CD4-positive, alpha-beta T cell (primary cell): ENCODE measurements at regions not wholly inside any gene's neighbourhood (a gene's known extent, or its start where the extent isn't known, plus 50 kb on each side); places are given as distances from the start of the nearest gene placed in this dataset.

Source experiments
- ATAC-seq: fragments of 200-7000 bp; cut with Tn5 transposase; one replicate; pipeline ENCODE4 v1.10.0; 2022; ENCODE audit warnings: mild to moderate bottlenecking; ENCODE audit not compliant: poor library complexity
- CTCF ChIA-PET: fragments of 350-600 bp; sonication (Branson Sonifier 250); formaldehyde crosslinking; loops from one replicate; lab custom pipeline; 2021; ENCODE audit warnings: antibody characterized with exemption, inconsistent platforms; lab: Charles Lee
- POLR2A ChIA-PET: fragments of 350-600 bp; sonication (Branson Sonifier 250); formaldehyde crosslinking; loops from one replicate; lab custom pipeline; 2021; ENCODE audit warnings: antibody characterized with exemption, inconsistent platforms; lab: Charles Lee
- DNase-seq, 14 experiments: peaks; one replicate each; pipeline ENCODE4 v3.0.0-alpha.2; 2013 to 2020; ENCODE audit warnings: mixed read lengths in 2 of 14
- H3K27ac ChIP-seq, 2 donors: one replicate each; pipeline versions ENCODE4 v1.5.1 to v1.7.0; 2013; ENCODE audit warnings: low read length in 2 of 2, low read depth in 1 of 2, mild to moderate bottlenecking in 1 of 2
- H3K27me3 ChIP-seq, 2 experiments: 1 replicate in 1 of 2; 2 replicates in 1 of 2; pipeline versions ENCODE4 v1.6.1 to v1.7.0; 2013; ENCODE audit warnings: low read length in 2 of 2, control low read depth in 1 of 2, mild to moderate bottlenecking in 1 of 2, moderate library complexity in 1 of 2; ENCODE audit not compliant: insufficient read depth in 2 of 2, control insufficient read depth in 1 of 2
- H3K36me3 ChIP-seq: one replicate; pipeline ENCODE4 v1.6.1; 2013; ENCODE audit warnings: low read length, control low read depth; ENCODE audit not compliant: insufficient read depth
- H3K4me1 ChIP-seq: one replicate; pipeline ENCODE4 v1.6.1; 2013; ENCODE audit warnings: low read length, control low read depth; ENCODE audit not compliant: insufficient read depth
- H3K4me3 ChIP-seq: one replicate; pipeline ENCODE4 v1.5.1; 2013; ENCODE audit warnings: mild to moderate bottlenecking, low read length, moderate library complexity
- H3K9me3 ChIP-seq, 2 experiments: 1 replicate in 1 of 2; 2 replicates in 1 of 2; pipeline versions ENCODE4 v1.6.1 to v1.7.0; 2013; ENCODE audit warnings: low read length in 2 of 2, mild to moderate bottlenecking in 2 of 2, control low read depth in 1 of 2, moderate library complexity in 1 of 2; ENCODE audit not compliant: control insufficient read depth in 1 of 2, insufficient read depth in 1 of 2
- H3K27ac Mint-ChIP-seq: one replicate; pipeline ENCODE4 v1.8.0; 2020; ENCODE audit warnings: mixed read lengths
- H3K27me3 Mint-ChIP-seq: one replicate; pipeline ENCODE4 v1.8.0; 2021; ENCODE audit warnings: mixed read lengths
- H3K36me3 Mint-ChIP-seq: one replicate; pipeline ENCODE4 v1.8.0; 2021; ENCODE audit warnings: low read depth, mixed read lengths
- H3K4me1 Mint-ChIP-seq: one replicate; pipeline ENCODE4 v1.8.0; 2021; ENCODE audit warnings: low read depth, mixed read lengths
- H3K4me3 Mint-ChIP-seq: one replicate; pipeline ENCODE4 v1.8.0; 2020; ENCODE audit warnings: mild to moderate bottlenecking, mixed read lengths
- H3K9me3 Mint-ChIP-seq: one replicate; pipeline ENCODE4 v1.8.0; 2020; ENCODE audit warnings: mixed read lengths
- intact Hi-C, 2 experiments: fragments of 100-400 bp; cut with DNase I in 1 of 2; cut with micrococcal nuclease in 1 of 2; formaldehyde crosslinking; loops; one replicate each; pipeline versions ENCODE4 v1.15.1 to v1.9.0; 2023 to 2025; cut with DNase I, micrococcal nuclease
- TF ChIP-seq, protein P1 (sequence below): fragments of 200-600 bp; IDR thresholded peaks from one replicate; pipeline ENCODE4 v1.8.0; 2022; ENCODE audit warnings: antibody characterized with exemption, mild to moderate bottlenecking

DNA sequence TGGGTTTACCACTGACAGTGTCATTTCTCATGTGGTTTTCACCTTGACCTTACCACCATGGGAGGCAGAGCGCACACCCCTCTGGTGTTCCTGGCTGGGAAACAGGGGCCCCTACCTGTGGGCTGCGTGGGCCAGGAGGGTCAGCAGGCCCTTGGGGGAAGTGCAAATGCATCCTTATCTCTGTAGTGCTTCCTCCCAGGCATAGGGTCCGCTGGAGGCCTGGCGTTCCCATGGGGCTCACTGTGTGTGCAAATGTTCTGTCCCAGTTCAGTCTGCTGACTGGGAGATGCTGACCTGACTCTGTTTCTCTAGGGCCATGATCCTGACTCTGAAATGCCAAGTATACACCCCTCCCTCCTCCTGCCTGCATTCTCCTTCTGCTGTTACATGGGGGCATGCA is 81.3 kb downstream of the SLC25A47 start:
- intact Hi-C loops = no loop called here
- DNase-seq = no peak
- ChIA-PET CTCF (no interaction called here), POLR2A (no interaction called here)
- no peaks in the 10 kb centered on the region for H3K27me3 Mint-ChIP-seq
- H3K9me3 Mint-ChIP-seq = no peaks in the 10 kb centered on the region
- H3K36me3 ChIP-seq = no peaks in the 10 kb centered on the region
- no peak overlapping the region for H3K4me3 ChIP-seq
- H3K36me3 Mint-ChIP-seq = no peaks in the 10 kb centered on the region
- peaks cover 42% of the 10 kb centered on the region for H3K4me1 Mint-ChIP-seq
- peaks cover 44% of the 10 kb centered on the region for H3K4me1 ChIP-seq
- no peaks in the 10 kb centered on the region for H3K9me3 ChIP-seq
- TF ChIP-seq, protein P1, sequence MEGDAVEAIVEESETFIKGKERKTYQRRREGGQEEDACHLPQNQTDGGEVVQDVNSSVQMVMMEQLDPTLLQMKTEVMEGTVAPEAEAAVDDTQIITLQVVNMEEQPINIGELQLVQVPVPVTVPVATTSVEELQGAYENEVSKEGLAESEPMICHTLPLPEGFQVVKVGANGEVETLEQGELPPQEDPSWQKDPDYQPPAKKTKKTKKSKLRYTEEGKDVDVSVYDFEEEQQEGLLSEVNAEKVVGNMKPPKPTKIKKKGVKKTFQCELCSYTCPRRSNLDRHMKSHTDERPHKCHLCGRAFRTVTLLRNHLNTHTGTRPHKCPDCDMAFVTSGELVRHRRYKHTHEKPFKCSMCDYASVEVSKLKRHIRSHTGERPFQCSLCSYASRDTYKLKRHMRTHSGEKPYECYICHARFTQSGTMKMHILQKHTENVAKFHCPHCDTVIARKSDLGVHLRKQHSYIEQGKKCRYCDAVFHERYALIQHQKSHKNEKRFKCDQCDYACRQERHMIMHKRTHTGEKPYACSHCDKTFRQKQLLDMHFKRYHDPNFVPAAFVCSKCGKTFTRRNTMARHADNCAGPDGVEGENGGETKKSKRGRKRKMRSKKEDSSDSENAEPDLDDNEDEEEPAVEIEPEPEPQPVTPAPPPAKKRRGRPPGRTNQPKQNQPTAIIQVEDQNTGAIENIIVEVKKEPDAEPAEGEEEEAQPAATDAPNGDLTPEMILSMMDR = no peak
- H3K4me3 Mint-ChIP-seq = no peak overlapping the region
- no peak for ATAC-seq
- no peak overlapping the region for H3K27ac Mint-ChIP-seq
- no peaks in the 10 kb centered on the region for H3K27me3 ChIP-seq
- H3K27ac ChIP-seq = no peak overlapping the region

DNA sequence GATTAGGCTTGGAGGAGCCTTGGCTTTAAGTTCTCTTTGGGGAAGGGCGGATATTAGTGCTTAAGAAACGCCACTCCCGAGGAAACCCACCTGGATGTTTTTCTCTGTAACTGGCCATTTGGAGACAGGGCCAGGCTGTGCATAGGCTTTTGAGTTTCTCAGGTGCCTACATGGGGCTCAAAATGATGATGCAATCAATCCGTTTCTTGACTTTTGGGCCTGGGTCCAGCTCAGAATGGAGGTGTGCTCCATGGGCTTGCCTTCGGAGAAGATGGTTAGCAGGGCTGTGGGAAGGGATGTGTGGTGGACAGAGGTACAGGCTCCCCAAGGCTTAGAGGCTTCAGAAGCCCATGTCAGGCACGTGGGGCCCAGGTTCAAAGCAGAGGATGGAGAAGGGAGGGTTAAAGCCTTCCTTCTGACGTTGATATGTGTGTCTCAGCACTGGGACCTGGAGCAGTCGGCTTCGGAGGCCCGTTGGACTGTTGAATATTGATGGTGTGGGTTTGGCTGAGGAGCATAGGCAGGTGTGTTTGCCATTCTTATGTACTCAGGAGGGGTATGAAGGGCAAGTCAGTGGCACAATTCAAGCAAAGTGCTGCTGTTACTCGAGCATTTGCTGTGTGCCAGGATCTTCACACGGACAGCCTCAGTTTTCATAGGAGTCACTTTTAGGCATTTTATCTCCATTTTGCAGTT is 82.8 kb downstream of the SLC25A47 start:
- intact Hi-C loops = no loop called here
- H3K4me1 Mint-ChIP-seq = peaks cover 42% of the 10 kb centered on the region
- Histone ChIP-seq H3K9me3 (no peaks in the 10 kb centered on the region), H3K4me3 (no peak overlapping the region), H3K27ac (peak overlapping the region in 1 of 2 donors; percentile 11), H3K4me1 (peaks cover 44% of the 10 kb centered on the region), H3K36me3 (no peaks in the 10 kb centered on the region), H3K27me3 (no peaks in the 10 kb centered on the region)
- POLR2A ChIA-PET = no interaction called here
- H3K9me3 Mint-ChIP-seq = no peaks in the 10 kb centered on the region
- ATAC-seq = no peak
- peak overlapping the region; percentile 11 for H3K4me3 Mint-ChIP-seq
- DNase-seq = no peak
- no peaks in the 10 kb centered on the region for H3K36me3 Mint-ChIP-seq
- TF ChIP-seq, protein P1 = no peak
- CTCF ChIA-PET = no interaction called here
- peak overlapping the region; percentile 73 for H3K27ac Mint-ChIP-seq
- no peaks in the 10 kb centered on the region for H3K27me3 Mint-ChIP-seq

DNA sequence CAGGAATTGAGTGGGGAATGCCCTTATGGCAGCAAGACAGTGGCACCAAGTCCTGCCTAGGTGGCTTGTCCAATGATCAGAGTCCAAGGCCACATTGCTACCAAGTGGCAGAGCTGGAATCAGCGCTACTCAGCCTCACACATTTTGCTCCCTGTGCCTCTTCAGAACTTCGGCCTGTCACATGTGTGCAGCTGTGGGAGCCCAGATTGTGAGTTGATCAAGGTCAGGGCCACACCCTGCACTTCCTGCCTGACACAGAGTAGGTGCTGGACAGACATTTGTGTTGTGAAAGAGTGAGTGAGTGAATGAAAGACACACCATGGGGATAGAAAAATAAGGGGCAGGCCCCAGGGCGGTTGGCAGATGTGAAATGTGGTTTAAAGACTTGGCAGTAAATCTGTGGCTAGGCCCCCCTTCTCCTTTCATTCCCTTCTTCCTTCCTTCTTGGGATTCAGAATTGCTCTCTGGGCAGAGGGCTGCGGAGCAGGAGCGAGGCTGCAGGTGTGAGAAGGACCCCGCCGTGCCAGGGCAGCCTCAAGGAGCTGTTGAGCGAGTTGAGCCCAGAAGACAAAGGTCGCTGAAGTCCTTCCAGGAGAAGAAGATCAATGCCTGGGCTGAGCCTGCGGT is 83.5 kb downstream of the SLC25A47 start:
- Mint-ChIP-seq H3K4me3 (peak overlapping the region; percentile 26), H3K27ac (peak overlapping the region; percentile 73), H3K9me3 (no peaks in the 10 kb centered on the region), H3K27me3 (no peaks in the 10 kb centered on the region), H3K36me3 (no peaks in the 10 kb centered on the region), H3K4me1 (peaks cover 42% of the 10 kb centered on the region)
- Histone ChIP-seq H3K9me3 (no peaks in the 10 kb centered on the region), H3K27ac (peak overlapping the region in 1 of 2 donors; percentile 11), H3K36me3 (no peaks in the 10 kb centered on the region), H3K4me1 (peaks cover 44% of the 10 kb centered on the region), H3K4me3 (no peak overlapping the region), H3K27me3 (no peaks in the 10 kb centered on the region)
- DNase-seq (peak in 10 of 14 experiments; percentile 7 to 66 (median 27)), ATAC-seq (peak; percentile 79)
- CTCF ChIA-PET = no interaction called here
- TF ChIP-seq, protein P1 = no peak
- intact Hi-C loops = no loop called here
- POLR2A ChIA-PET = no interaction called here
